M059J (cell line): ENCODE measurements at regions not wholly inside any gene's neighbourhood (a gene's known extent, or its start where the extent isn't known, plus 50 kb on each side); places are given as distances from the start of the nearest gene placed in this dataset.

ENCODE experiments used
- DNase-seq: peaks from one replicate; pipeline ENCODE4 v3.0.0-alpha.2; 2012; ENCODE audit warnings: low read depth

- DNase-seq = no peak
These were observed 62.7 kb upstream of the MAPRE2 start for GRCh38 chr18:34978533-34978893.

- peak; percentile 99 for DNase-seq
These were observed 62.1 kb upstream of the MAPRE2 start for GRCh38 chr18:34978953-34979608.

- DNase-seq = no peak
These were observed 59.7 kb upstream of the MAPRE2 start for GRCh38 chr18:34981487-34981886.

GRCh38 chr18:34985963-34986362 lies 55.2 kb upstream of the MAPRE2 start:
- DNase-seq = no peak

- DNase-seq = peak; percentile 94
These were observed 50.6 kb upstream of the MAPRE2 start for GRCh38 chr18:34990597-34990996.

DNA sequence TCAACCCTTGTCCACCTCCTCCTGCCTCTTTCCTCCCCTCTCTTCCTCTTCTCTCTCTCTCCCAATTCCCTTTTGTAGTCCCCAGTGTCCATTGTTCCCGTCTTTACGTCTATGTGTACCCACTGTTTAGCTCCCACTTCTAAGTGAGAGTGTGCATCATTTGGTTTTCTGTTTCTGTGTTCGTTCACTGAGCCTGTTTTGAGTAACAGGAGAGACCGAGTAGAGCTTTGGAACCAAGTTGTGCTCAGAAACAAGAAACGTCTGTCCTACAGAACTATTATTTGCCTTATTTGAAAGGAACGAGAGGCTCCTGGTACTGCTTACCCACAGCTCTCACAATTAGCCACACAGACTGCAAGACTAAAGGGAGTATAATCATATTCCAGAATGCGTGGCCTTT lies 50.1 kb upstream of the MAPRE2 start:
- DNase-seq = no peak
